ENCODE measurements at regions not wholly inside any gene's neighbourhood (a gene's known extent, or its start where the extent isn't known, plus 50 kb on each side); places are given as distances from the start of the nearest gene placed in this dataset.

DNA sequence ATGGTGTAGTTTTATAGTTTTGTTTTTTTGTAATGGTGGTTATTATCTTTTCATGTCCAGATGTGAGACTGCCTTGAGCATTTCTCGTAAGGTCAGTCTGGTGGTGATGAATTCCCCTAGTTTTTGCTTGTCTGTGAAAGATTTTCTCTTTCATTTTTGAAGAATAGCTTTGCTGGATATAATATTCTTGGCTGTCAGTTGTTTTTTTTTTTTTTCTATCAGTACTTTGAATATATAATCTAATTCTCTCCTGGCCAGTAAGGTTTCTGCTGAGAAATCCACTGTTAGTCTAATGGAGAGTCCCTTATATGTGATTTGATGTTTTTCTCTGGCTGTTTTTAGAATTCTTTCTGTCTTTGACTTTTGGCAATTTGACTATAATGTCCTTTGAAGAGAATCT is 106.9 kb downstream of the CARTPT start:
- no peak for DNase-seq

GRCh38 chr5:71828291-71829040 is 109.4 kb downstream of the CARTPT start:
- no peak for DNase-seq

DNA sequence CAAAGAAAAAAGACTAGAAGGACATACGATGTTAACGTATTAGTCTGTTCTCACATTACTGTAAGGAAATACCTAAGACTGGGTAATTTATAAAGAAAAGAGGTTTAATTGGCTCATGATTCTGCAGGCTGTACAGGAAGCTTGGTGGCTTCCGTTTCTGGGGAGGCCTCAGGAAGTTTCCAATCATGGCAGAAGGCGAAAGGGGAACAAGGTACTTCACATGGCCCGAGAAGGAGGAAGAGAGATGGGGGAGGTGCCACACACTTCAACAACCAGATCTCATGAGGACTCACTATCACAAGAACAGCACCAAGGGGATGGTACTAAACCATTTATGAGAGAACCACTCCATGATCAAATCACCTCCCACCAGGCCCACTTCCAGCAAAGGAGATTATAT is 110.1 kb downstream of the CARTPT start:
- no peak for DNase-seq

DNA sequence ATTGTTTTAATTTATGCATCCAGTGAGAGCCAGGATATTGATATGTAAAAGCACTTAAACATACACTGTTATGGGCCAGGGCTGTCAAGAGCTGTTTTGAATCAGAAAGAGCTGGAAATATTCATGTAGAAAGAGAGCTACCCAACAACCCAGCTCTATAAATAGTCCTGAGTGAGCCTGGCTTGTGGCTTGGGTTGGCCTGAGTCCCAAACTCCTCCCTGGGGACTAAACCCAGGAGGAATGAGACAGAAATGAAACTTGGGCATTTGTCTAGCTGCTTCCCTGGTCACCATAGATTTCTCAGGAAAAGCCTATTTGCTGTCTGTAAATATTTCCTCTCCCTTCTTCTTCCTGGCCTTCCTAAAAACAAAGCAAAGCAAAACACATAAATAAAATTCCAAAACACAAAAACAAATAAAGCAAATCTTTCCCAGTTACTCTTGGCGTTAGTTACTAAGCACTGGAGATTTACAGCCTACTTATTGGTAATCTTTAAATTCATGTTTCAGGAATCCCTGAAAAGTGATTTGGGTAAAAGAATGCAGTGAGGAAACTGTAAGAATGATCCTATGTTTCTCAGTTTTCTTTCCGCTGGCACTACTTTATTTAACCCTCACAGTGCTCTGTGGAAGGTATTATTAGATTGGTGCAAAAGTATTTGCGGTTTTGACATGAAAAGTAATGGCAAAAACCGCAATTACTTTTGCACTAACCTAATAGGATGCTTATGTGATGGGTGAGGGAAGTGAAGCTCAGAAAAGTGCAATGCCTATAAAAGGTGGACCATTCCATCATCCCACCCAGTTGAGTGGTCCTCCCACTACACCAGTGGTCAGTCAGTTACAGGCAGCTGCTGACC is 111.8 kb downstream of the CARTPT start:
- DNase-seq: no peak

- no peak for DNase-seq
These were observed 114.0 kb downstream of the CARTPT start for GRCh38 chr5:71832812-71833715.

DNA sequence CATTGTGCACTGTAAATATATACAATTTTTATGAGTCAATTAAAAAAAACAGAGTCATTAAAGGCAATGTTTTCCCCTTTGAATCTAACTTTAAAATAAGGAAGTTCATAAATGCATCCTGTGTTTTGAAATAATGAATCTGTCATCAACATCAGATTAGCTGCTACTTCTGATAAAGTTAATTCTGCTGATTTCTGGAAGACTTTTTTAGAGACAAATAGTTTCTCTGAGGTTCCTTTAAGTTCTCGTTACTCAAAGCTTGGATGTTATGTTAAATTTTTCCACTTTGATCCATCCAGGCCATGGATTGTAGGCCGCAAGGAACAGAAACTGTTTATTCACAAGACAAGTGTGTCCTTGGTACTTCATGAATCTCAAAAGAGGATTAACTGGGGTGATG is 115.5 kb downstream of the CARTPT start:
- DNase-seq: no peak

DNA sequence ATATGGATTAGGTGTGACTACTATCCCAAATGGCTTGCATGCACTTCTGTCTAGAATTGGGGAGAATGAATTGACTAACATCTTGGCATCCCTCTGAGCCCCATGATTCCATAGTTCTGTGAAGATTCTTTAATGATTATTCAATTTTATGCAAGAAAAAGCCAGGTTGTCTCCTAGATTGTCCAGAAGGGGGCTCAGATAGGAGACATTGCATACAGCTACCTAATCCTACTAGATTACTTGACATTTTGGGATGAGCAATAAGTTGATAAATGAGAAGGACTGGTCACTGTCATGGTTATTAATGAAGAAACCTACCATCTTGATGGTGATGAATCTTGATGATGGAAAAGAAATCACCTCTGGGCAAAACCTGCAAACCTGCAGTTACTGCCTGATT is 117.0 kb downstream of the CARTPT start:
- no peak for DNase-seq

DNA sequence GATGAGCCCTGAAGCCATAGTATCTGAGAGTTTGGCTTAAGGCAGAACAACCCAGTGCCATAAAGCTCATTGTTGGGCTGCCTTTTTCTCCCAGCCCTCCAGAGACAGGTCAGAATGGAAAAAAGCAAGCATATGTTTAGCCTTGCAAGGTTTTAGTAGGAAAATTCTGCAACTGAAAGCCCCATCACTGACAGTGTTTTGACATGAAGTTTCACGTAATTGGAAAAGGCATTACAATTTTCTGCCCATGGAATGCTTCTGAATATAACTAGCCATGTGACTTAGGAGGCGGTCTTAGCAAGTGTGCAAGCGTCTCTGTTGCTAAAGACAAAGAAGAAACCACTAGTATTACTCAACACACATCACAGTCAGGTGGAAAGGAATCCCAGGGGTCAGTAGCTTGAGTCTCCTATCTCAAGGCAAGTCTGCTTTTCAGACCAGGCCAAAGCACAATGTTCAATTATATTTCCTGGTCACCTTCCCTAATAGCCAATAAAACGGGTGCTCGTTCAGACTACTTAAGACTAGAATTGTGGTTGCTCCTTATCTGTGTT is 117.6 kb downstream of the CARTPT start:
- DNase-seq: no peak

DNA sequence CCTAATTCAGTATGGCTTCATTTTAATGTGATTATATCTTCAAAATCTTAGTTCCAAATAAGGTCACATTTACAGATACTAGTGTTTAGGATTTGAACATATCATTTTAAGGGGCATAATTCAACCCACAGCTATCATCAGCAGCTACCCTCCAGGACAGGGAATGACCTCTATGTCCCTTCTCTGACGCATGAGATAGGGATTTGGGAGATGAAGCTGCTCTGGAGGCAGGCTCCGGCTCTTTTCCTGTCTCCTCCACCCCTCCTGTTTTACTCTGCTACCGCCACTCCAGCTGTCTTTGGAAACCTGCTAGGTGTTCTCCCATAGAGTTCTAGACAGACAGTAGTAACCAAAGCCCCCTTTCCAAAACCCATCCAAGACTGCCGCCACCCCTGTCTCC is 119.2 kb downstream of the CARTPT start:
- no peak for DNase-seq

DNA sequence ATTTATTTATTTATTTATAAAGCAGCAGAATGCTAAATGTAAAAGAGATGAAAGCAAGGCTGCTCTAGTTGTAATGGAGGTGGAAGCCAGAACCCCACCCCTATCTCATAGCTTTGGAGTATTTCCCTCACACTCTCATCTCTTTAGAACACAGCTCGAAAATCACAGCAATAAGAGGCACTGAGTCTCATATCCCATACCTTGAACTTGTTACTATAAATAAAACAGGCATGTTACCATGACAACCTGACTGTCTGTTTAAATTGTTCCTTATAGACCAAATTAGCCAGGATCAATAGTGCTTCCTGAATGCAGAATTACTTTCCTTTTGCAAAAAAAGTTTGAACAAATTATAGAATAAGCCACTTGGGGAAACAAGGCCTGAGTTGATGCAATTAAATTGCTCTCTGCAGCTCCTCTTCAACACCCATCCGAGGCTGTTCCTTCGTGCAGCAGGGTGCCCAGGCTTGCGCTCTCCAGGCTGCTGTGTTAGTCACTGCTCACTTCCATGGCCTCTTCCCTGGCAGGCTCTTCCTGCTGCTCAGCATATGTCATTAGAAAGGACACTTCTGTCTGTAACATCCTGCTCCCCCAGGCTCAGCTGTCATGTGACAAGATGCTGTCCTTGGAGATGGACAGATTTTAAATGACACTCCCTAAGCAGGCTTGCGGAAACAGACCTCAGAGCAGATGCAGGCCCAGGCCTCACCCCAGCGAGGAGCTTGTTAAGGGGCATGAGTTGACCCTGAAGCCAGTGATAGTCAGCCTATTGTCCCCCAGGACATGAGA is 120.2 kb downstream of the CARTPT start:
- no peak for DNase-seq

DNA sequence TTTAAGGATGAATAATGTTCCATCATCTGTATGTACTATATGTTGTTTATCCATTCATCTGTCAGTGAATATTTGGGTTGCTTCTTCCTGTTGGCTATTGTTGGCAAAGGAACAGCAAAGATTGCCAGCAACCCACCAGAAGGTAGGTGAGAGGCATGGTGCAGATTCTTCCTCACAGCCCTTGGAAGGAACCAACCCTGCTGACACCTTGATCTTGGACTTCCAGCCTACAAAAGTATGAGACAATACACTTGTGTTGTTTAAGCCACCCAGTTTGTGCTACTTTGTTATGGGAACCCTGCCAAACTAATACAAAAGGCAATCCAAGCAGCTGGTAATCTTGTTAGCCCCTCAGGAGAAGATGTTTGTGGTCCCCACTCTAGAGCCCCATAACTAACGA is 122.0 kb downstream of the CARTPT start:
- no peak for DNase-seq

- no peak for DNase-seq
These were observed 124.0 kb downstream of the CARTPT start for GRCh38 chr5:71843111-71843510.

GRCh38 chr5:71844862-71845261 is 125.8 kb downstream of the CARTPT start:
- no peak for DNase-seq

DNA sequence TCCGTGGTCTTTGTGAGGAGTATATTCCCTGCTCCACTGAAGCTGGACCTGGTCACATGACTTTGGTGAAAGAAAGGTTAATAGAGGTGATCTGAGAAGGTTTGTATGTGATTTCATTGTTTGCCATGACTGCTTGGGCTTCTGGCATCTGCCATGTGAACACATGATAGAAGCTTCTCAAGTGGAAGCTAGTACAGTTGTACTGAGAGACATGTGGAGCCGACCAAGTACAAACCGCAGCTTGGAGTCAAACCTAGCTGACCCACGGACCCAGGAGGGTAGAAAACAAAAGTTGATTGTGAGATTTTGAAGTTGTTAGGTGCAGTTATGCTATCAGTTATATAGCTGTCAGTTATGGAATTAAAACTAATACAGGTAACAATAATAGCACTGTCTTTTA is 140.4 kb downstream of the CARTPT start:
- no peak for DNase-seq

DNA sequence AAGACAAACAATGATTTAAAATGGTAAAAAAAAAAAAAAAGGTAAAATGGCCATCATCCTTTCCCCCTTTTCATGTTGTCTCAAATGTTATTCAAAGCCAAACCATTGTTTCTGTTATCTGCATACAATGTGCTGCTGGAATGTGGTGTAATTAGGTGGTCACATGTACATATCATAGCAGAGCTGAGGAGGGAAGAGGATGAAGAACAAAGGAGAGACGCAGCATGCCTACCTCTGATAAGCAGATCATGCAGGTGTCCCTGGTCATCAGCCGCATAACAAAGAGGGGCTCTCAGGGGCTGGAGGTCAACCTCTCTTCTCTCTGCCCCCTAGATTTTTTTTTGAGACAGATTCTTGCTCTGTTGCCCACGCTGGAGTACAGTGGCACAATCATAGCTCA is 141.0 kb downstream of the CARTPT start:
- no peak for DNase-seq

DNA sequence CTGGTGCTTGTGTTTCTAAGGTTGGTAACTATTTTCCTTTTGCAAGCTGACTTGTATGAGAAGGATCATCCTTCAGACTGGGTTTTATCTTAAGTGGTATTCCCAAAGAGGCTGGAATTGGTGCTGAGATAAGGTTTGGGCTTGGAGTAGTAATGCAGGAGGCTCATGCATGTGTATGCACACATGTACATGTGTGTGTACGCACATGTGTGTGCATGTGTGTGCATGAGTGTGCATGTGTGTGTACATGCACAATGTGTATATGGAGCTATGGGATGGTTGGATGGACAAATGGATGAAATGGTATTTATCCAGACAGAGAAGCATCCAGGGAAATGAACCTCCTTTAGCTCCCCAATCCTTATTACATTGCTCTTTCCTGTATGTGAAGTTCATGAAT is 142.6 kb downstream of the CARTPT start:
- DNase-seq: no peak

GRCh38 chr5:71862087-71862486 is 143.0 kb downstream of the CARTPT start:
- no peak for DNase-seq

DNA sequence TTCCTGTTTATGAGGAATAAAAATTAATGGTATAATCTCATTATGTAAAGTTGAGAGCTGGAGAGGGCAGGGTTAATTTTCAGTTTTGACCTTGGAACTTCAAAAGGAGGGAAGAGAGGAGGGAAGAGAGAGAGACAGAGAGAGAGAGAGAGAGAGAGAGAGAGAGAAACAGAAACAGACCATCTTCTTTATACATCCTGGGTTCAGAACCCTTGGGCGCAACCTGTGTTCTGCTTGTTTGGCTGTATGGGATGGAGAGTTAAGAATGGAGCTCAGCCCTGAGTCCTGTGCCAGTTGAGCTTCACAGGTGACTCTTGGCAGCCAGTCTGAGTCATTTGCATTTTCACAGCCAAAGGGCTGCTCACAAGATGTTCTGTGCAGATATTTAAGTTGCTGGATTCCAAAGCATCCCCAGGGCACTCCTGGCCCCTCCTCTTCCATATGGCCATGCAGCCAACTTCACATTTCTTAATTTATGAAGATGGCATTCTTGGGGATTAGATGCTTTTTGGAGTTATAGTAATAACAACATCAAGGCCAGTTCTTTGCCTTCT is 143.5 kb downstream of the CARTPT start:
- DNase-seq: no peak

DNA sequence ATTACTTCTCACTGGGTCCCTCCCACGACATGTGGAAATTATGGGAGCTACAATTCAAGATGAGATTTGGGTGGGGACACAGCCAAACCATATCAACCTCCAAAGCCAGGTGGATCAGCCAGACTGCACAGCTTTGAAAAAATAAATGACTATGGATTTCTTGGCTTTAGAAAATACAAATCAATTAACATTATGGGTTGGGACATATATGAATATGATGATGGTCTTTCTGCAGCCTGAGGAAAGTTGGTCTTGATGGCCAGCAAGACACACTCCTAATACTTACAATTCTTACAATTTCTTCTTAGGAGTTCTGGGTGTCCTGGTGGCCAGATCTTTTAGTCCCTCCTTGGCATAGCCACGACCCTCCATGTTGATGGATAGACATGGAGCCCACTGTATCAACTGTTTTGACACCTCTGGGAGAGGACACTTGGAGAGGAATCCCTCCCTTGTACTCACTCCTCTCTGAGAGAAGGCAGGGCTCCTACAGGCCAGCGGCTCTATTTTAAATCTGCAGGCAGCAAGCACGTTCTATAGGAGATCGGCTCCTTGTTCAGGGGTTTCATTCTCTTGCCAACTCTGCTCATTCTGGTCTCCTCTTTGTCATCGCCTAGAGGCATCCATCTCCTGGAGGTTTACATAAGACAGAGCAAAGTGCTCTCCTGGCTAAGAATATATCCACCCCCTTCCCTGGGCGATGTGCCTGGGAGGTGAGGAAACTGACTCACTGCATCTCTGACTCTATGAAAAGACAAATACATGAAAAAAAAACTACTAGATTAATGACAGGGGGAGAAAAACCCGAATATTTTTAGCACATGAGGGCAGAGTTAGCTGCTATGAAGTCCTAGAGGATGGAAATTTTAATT is 145.9 kb downstream of the CARTPT start:
- no peak for DNase-seq

- no peak for DNase-seq
These were observed 146.7 kb downstream of the CARTPT start for GRCh38 chr5:71865665-71866320.
